ENCODE measurements at regions not wholly inside any gene's neighbourhood (a gene's known extent, or its start where the extent isn't known, plus 50 kb on each side); places are given as distances from the start of the nearest gene placed in this dataset.

GRCh38 chr7:106398786-106399185, 114.0 kb upstream of the NAMPT start:
- TF ChIP-seq HOXC10 (CRISPR knock-in tag; IDR thresholded peaks at IDR 0.05) (no peak), ZNF76 (tag by site-specific recombination; IDR thresholded peaks at IDR 0.05; ENCODE audit: borderline replicate concordance, low read depth) (no peak)
